ENCODE measurements at regions not wholly inside any gene's neighbourhood (a gene's known extent, or its start where the extent isn't known, plus 50 kb on each side); places are given as distances from the start of the nearest gene placed in this dataset.

GRCh38 chr9:81410201-81410600 lies 279.1 kb downstream of the TLE1 start:
- TF ChIP-seq CTCF (IDR thresholded peaks at IDR 0.05): no peak
- TF ChIP-seq POLR2AphosphoS5 (IDR thresholded peaks at IDR 0.05; ENCODE audit: low read depth, low read length): no peak
- no peak for TF ChIP-seq TCF7L2 (IDR thresholded peaks at IDR 0.05; ENCODE audit: low read depth, low read length)
- TF ChIP-seq REST (IDR thresholded peaks at IDR 0.05; ENCODE audit: insufficient read depth in 1 of 2, low read depth in 2 of 2, low read length in 1 of 2): no peak

Measured in Panc1 (cell line).